ENCODE measurements at regions not wholly inside any gene's neighbourhood (a gene's known extent, or its start where the extent isn't known, plus 50 kb on each side); places are given as distances from the start of the nearest gene placed in this dataset.
"Not testable (repeated sequence)": the region's sequence is repeated elsewhere in the genome, so short reads cannot be mapped to it uniquely, and the experiment has no call there.

- DNase-seq (ENCODE audit: low spot score), result not testable (repeated sequence)
These were observed 75.8 kb upstream of the PARP8 start for GRCh38 chr5:50590444-50591189.

GRCh38 chr5:50591338-50591737, 75.1 kb upstream of the PARP8 start:
- DNase-seq (ENCODE audit: low spot score), result not testable (repeated sequence)

GRCh38 chr5:50593681-50594080, 72.8 kb upstream of the PARP8 start:
- no peak for DNase-seq (ENCODE audit: low spot score)

GRCh38 chr5:50595199-50595598, 71.2 kb upstream of the PARP8 start:
- peak; percentile 46 for DNase-seq (ENCODE audit: low spot score)

- DNase-seq (ENCODE audit: low spot score), result not testable (repeated sequence)
These were observed 64.9 kb upstream of the PARP8 start for GRCh38 chr5:50601576-50601975.

- no peak for DNase-seq (ENCODE audit: low spot score)
These were observed 60.3 kb upstream of the PARP8 start for GRCh38 chr5:50606179-50606578.

- DNase-seq (ENCODE audit: low spot score), result not testable (repeated sequence)
These were observed 59.0 kb upstream of the PARP8 start for GRCh38 chr5:50607456-50607855.

GRCh38 chr5:50607953-50608705, 58.3 kb upstream of the PARP8 start:
- DNase-seq (ENCODE audit: low spot score), result not testable (repeated sequence)

- DNase-seq (ENCODE audit: low spot score), result not testable (repeated sequence)
These were observed 53.4 kb upstream of the PARP8 start for GRCh38 chr5:50613057-50613456.
